Activated CD4-positive, alpha-beta memory T cell treated with anti-CD3 and anti-CD28 coated beads for 36 hours (primary cell): ENCODE measurements at regions not wholly inside any gene's neighbourhood (a gene's known extent, or its start where the extent isn't known, plus 50 kb on each side); places are given as distances from the start of the nearest gene placed in this dataset.
"Not testable (repeated sequence)": the region's sequence is repeated elsewhere in the genome, so short reads cannot be mapped to it uniquely, and the experiment has no call there.

Experiments
- CTCF ChIA-PET: fragments of 350-600 bp; sonication (Branson Sonifier 250); formaldehyde crosslinking; loops from one replicate; lab custom pipeline; 2021; ENCODE audit warnings: antibody characterized with exemption, inconsistent platforms; lab: Charles Lee
- POLR2A ChIA-PET: fragments of 350-600 bp; sonication (Branson Sonifier 250); formaldehyde crosslinking; loops from one replicate; lab custom pipeline; 2021; ENCODE audit warnings: antibody characterized with exemption; lab: Charles Lee
- DNase-seq: peaks from one replicate; pipeline ENCODE4 v3.0.0-alpha.2; 2020
- H3K27ac Mint-ChIP-seq: one replicate; pipeline ENCODE4 v1.8.0; 2021; ENCODE audit warnings: mixed read lengths
- H3K27me3 Mint-ChIP-seq: one replicate; pipeline ENCODE4 v1.8.0; 2021; ENCODE audit warnings: mixed read lengths
- H3K36me3 Mint-ChIP-seq: one replicate; pipeline ENCODE4 v1.8.0; 2021; ENCODE audit warnings: mixed read lengths
- H3K4me1 Mint-ChIP-seq: one replicate; pipeline ENCODE4 v1.8.0; 2021; ENCODE audit warnings: low read depth, mixed read lengths
- H3K4me3 Mint-ChIP-seq: one replicate; pipeline ENCODE4 v1.8.0; 2021; ENCODE audit warnings: mild to moderate bottlenecking, mixed read lengths
- H3K9me3 Mint-ChIP-seq: one replicate; pipeline ENCODE4 v1.8.0; 2021; ENCODE audit warnings: mixed read lengths
- intact Hi-C: fragments of 100-400 bp; cut with micrococcal nuclease; formaldehyde crosslinking; loops from one replicate; pipeline ENCODE4 v1.15.1; 2023

- ChIA-PET CTCF (interaction anchor here (0.8 to 1.2 kb wide), 2 partner anchors 12 to 73 kb away, joined by 3 to 4 read pairs; no protein-coding TSS in a partner anchor), POLR2A (interaction anchor here (2.6 kb wide), 1 partner anchor 12 kb away, joined by 8 read pairs; no protein-coding TSS in a partner anchor)
- intact Hi-C loops, result no loop called here
- no peak overlapping the region for H3K4me3 Mint-ChIP-seq
- H3K27ac Mint-ChIP-seq, result no peak overlapping the region
- DNase-seq, result no peak
- peaks cover 15% of the 10 kb centered on the region for H3K4me1 Mint-ChIP-seq
- H3K9me3 Mint-ChIP-seq, result no peaks in the 10 kb centered on the region
- no peaks in the 10 kb centered on the region for H3K36me3 Mint-ChIP-seq
- H3K27me3 Mint-ChIP-seq, result no peaks in the 10 kb centered on the region
Observed at GRCh38 chr6:20331625-20332024, 70.1 kb upstream of the E2F3 start.

- intact Hi-C loops, result no loop called here
- no peaks in the 10 kb centered on the region for H3K27me3 Mint-ChIP-seq
- H3K4me3 Mint-ChIP-seq, result no peak overlapping the region
- no peaks in the 10 kb centered on the region for H3K9me3 Mint-ChIP-seq
- H3K36me3 Mint-ChIP-seq, result no peaks in the 10 kb centered on the region
- H3K27ac Mint-ChIP-seq, result no peak overlapping the region
- H3K4me1 Mint-ChIP-seq, result peaks cover 18% of the 10 kb centered on the region
- POLR2A ChIA-PET, result interaction anchor here (2.6 kb wide), 1 partner anchor 13 kb away, joined by 8 read pairs; no protein-coding TSS in a partner anchor
- CTCF ChIA-PET, result no interaction called here
- DNase-seq, result no peak
Observed at GRCh38 chr6:20332441-20333006, 69.2 kb upstream of the E2F3 start.

GRCh38 chr6:20333721-20334269 lies 67.9 kb upstream of the E2F3 start:
- Mint-ChIP-seq H3K4me1 (peaks cover 18% of the 10 kb centered on the region), H3K27me3 (no peaks in the 10 kb centered on the region), H3K9me3 (no peaks in the 10 kb centered on the region), H3K27ac (no peak overlapping the region), H3K4me3 (no peak overlapping the region), H3K36me3 (no peaks in the 10 kb centered on the region)
- no peak for DNase-seq
- intact Hi-C loops, result loop anchor here (2.0 kb wide), 1 partner anchor 31 kb away; no protein-coding TSS in a partner anchor
- POLR2A ChIA-PET, result no interaction called here
- CTCF ChIA-PET, result no interaction called here

- POLR2A ChIA-PET, result no interaction called here
- peak; percentile 14 for DNase-seq
- intact Hi-C loops, result loop anchor here (2.0 kb wide), 1 partner anchor 30 kb away; no protein-coding TSS in a partner anchor
- H3K4me1 Mint-ChIP-seq, result peaks cover 18% of the 10 kb centered on the region
- CTCF ChIA-PET, result no interaction called here
- no peaks in the 10 kb centered on the region for H3K9me3 Mint-ChIP-seq
- H3K27ac Mint-ChIP-seq, result no peak overlapping the region
- no peaks in the 10 kb centered on the region for H3K27me3 Mint-ChIP-seq
- H3K36me3 Mint-ChIP-seq, result no peaks in the 10 kb centered on the region
- H3K4me3 Mint-ChIP-seq, result no peak overlapping the region
Observed at GRCh38 chr6:20334334-20334733, 67.3 kb upstream of the E2F3 start.

- no peak overlapping the region for H3K4me3 Mint-ChIP-seq
- no peak overlapping the region for H3K27ac Mint-ChIP-seq
- CTCF ChIA-PET, result interaction anchor here (1.6 kb wide), 1 partner anchor 16 kb away, joined by 3 read pairs; no protein-coding TSS in a partner anchor
- no peak for DNase-seq
- POLR2A ChIA-PET, result interaction anchor here (1.5 kb wide), 1 partner anchor 15 kb away, joined by 4 read pairs; no protein-coding TSS in a partner anchor
- H3K36me3 Mint-ChIP-seq, result no peaks in the 10 kb centered on the region
- intact Hi-C loops, result loop anchor here (2.0 kb wide), 1 partner anchor 30 kb away; no protein-coding TSS in a partner anchor
- H3K9me3 Mint-ChIP-seq, result no peaks in the 10 kb centered on the region
- peaks cover 18% of the 10 kb centered on the region for H3K4me1 Mint-ChIP-seq
- no peaks in the 10 kb centered on the region for H3K27me3 Mint-ChIP-seq
Observed at GRCh38 chr6:20334962-20335361, 66.7 kb upstream of the E2F3 start.

GRCh38 chr6:20335872-20336271 lies 65.8 kb upstream of the E2F3 start:
- Mint-ChIP-seq H3K9me3 (no peaks in the 10 kb centered on the region), H3K36me3 (no peaks in the 10 kb centered on the region), H3K27me3 (no peaks in the 10 kb centered on the region), H3K4me1 (peaks cover 18% of the 10 kb centered on the region), H3K4me3 (peak overlapping the region; percentile 53), H3K27ac (peak overlapping the region; percentile 36)
- ChIA-PET POLR2A (interaction anchor here (1.5 to 1.8 kb wide), 2 partner anchors 16 to 30 kb away, joined by 4 to 6 read pairs; no protein-coding TSS in a partner anchor), CTCF (interaction anchor here (0.7 to 1.6 kb wide), 3 partner anchors 9 to 210 kb away, joined by 3 to 4 read pairs (median 3); no protein-coding TSS in a partner anchor)
- intact Hi-C loops, result loop anchor here (1.0 to 2.0 kb wide), 3 partner anchors 17 to 65 kb away; partner anchors contain the start of gene E2F3
- no peak for DNase-seq

GRCh38 chr6:20338156-20338555 lies 63.5 kb upstream of the E2F3 start:
- Mint-ChIP-seq H3K4me1 (peaks cover 18% of the 10 kb centered on the region), H3K4me3 (no peak overlapping the region), H3K27me3 (no peaks in the 10 kb centered on the region), H3K36me3 (no peaks in the 10 kb centered on the region), H3K27ac (no peak overlapping the region), H3K9me3 (no peaks in the 10 kb centered on the region)
- ChIA-PET POLR2A (no interaction called here), CTCF (no interaction called here)
- no peak for DNase-seq
- intact Hi-C loops, result no loop called here

GRCh38 chr6:20340068-20340848 lies 61.4 kb upstream of the E2F3 start:
- no peak overlapping the region for H3K27ac Mint-ChIP-seq
- no peaks in the 10 kb centered on the region for H3K27me3 Mint-ChIP-seq
- ChIA-PET POLR2A (no interaction called here), CTCF (no interaction called here)
- H3K9me3 Mint-ChIP-seq, result no peaks in the 10 kb centered on the region
- no peak overlapping the region for H3K4me3 Mint-ChIP-seq
- peaks cover 15% of the 10 kb centered on the region for H3K4me1 Mint-ChIP-seq
- intact Hi-C loops, result no loop called here
- no peaks in the 10 kb centered on the region for H3K36me3 Mint-ChIP-seq
- DNase-seq, result no peak

- no peak overlapping the region for H3K4me3 Mint-ChIP-seq
- H3K4me1 Mint-ChIP-seq, result peaks cover 6% of the 10 kb centered on the region
- no peak overlapping the region for H3K27ac Mint-ChIP-seq
- no peaks in the 10 kb centered on the region for H3K9me3 Mint-ChIP-seq
- H3K27me3 Mint-ChIP-seq, result no peaks in the 10 kb centered on the region
- intact Hi-C loops, result no loop called here
- no peaks in the 10 kb centered on the region for H3K36me3 Mint-ChIP-seq
- CTCF ChIA-PET, result no interaction called here
- DNase-seq, result no peak
- POLR2A ChIA-PET, result interaction anchor here (1.0 kb wide), 1 partner anchor 63 kb away, joined by 3 read pairs; no protein-coding TSS in a partner anchor
Observed at GRCh38 chr6:20341096-20341495, 60.6 kb upstream of the E2F3 start.

- CTCF ChIA-PET, result interaction anchor here (0.7 kb wide), 1 partner anchor 51 kb away, joined by 5 read pairs; no protein-coding TSS in a partner anchor
- no peak for DNase-seq
- Mint-ChIP-seq H3K27ac (no peak overlapping the region), H3K4me1 (peaks cover 3% of the 10 kb centered on the region), H3K4me3 (no peak overlapping the region), H3K36me3 (no peaks in the 10 kb centered on the region), H3K27me3 (no peaks in the 10 kb centered on the region), H3K9me3 (no peaks in the 10 kb centered on the region)
- intact Hi-C loops, result no loop called here
- POLR2A ChIA-PET, result interaction anchor here (1.0 kb wide), 1 partner anchor 63 kb away, joined by 3 read pairs; no protein-coding TSS in a partner anchor
Observed at GRCh38 chr6:20341564-20341963, 60.1 kb upstream of the E2F3 start.

- POLR2A ChIA-PET, result not testable (repeated sequence)
Observed at GRCh38 chr6:20346948-20347347, 54.7 kb upstream of the E2F3 start.

GRCh38 chr6:20348041-20348440 lies 53.6 kb upstream of the E2F3 start:
- Mint-ChIP-seq H3K4me1 (peaks cover 11% of the 10 kb centered on the region), H3K36me3 (peaks cover under 1% of the 10 kb centered on the region), H3K9me3 (peaks cover 6% of the 10 kb centered on the region), H3K4me3 (no peak overlapping the region), H3K27me3 (no peaks in the 10 kb centered on the region), H3K27ac (no peak overlapping the region)
- intact Hi-C loops, result no loop called here
- DNase-seq, result no peak
- CTCF ChIA-PET, result interaction anchor here (1.0 kb wide), 1 partner anchor 25 kb away, joined by 4 read pairs; no protein-coding TSS in a partner anchor
- POLR2A ChIA-PET, result no interaction called here

More at GRCh38 chr6:20346948-20347347, 54.7 kb upstream of the E2F3 start:
- H3K36me3 Mint-ChIP-seq, DNase-seq, H3K4me1 Mint-ChIP-seq, intact Hi-C loops, H3K27ac Mint-ChIP-seq, H3K27me3 Mint-ChIP-seq, CTCF ChIA-PET, H3K4me3 Mint-ChIP-seq, H3K9me3 Mint-ChIP-seq: not testable (repeated sequence)
